Sigmoid colon (tissue), 4 donors: ENCODE measurements at regions not wholly inside any gene's neighbourhood (a gene's known extent, or its start where the extent isn't known, plus 50 kb on each side); places are given as distances from the start of the nearest gene placed in this dataset.

Experiments used
- EP300 ChIP-seq, 4 donors: sonication (generic); formaldehyde crosslinking; IDR thresholded peaks; one replicate each; pipeline ENCODE4 v1.6.1; 2017; ENCODE audit warnings: antibody characterized with exemption in 4 of 4
- POLR2AphosphoS5 ChIP-seq, 4 donors: sonication (generic); formaldehyde crosslinking; IDR thresholded peaks; one replicate each; pipeline ENCODE4 v1.6.1; 2017; ENCODE audit warnings: antibody characterized with exemption in 4 of 4
- TF ChIP-seq, protein P1 (sequence below), 4 experiments: fragments of 450-650 bp in 3 of 4; fragments of 200-600 bp in 1 of 4; IDR thresholded peaks; one replicate each; pipeline ENCODE4 v1.5.1; 2016 to 2019; ENCODE audit warnings: antibody characterized with exemption in 4 of 4, mild to moderate bottlenecking in 3 of 4, moderate library complexity in 2 of 4

DNA sequence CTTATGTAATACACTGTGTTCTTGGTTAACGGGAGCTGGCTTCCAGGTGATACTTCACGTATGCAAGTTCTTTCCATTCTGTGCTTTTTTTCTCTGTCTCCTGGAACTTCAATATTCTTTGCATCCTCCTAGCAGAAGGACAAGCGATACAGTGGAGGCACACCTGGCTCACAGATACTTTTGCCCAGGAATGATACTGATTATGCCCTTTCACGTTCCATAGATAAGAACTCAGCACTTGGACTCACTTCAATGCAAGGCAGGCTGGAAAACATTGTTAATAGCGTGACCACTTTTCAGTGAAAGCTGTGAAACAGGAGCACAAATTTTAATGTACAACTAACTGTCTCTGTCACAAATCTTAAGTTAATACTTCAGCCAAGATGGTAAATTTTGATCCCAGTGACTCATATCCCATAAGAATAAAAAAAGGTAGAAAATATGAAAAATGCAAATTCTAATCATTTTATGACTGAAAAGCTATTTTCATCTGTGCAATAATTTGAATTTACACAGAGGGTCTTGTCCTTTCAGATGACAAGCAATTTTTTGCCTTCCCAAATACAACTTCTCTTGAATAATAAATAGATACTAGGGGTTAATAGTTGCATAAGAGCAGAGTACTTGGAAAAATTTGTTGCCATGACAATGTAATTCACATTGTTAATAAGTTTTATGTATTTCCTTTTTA, 919.0 kb downstream of the GALC start:
- TF ChIP-seq EP300 (IDR thresholded peaks at IDR 0.05) (no peak), POLR2AphosphoS5 (IDR thresholded peaks at IDR 0.05) (no peak)
- TF ChIP-seq, protein P1, sequence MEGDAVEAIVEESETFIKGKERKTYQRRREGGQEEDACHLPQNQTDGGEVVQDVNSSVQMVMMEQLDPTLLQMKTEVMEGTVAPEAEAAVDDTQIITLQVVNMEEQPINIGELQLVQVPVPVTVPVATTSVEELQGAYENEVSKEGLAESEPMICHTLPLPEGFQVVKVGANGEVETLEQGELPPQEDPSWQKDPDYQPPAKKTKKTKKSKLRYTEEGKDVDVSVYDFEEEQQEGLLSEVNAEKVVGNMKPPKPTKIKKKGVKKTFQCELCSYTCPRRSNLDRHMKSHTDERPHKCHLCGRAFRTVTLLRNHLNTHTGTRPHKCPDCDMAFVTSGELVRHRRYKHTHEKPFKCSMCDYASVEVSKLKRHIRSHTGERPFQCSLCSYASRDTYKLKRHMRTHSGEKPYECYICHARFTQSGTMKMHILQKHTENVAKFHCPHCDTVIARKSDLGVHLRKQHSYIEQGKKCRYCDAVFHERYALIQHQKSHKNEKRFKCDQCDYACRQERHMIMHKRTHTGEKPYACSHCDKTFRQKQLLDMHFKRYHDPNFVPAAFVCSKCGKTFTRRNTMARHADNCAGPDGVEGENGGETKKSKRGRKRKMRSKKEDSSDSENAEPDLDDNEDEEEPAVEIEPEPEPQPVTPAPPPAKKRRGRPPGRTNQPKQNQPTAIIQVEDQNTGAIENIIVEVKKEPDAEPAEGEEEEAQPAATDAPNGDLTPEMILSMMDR (IDR thresholded peaks at IDR 0.05) = no peak
